ENCODE measurements at regions not wholly inside any gene's neighbourhood (a gene's known extent, or its start where the extent isn't known, plus 50 kb on each side); places are given as distances from the start of the nearest gene placed in this dataset.

- H3K4me3 ChIP-seq (ENCODE audit: control insufficient read depth in 2 of 3, extremely low read depth in 1 of 3, insufficient read depth in 2 of 3, low read depth in 1 of 3, low read length in 3 of 3): no peak overlapping the region
- H3K9ac ChIP-seq (ENCODE audit: control insufficient read depth, extremely low read depth, insufficient read depth, low read length): no peak overlapping the region
- FAIRE-seq (no peak), DNase-seq (ENCODE audit: low read depth, low spot score) (no peak)
- H3K27ac ChIP-seq (ENCODE audit: control insufficient read depth, insufficient read depth, low read length): no peak overlapping the region
- TF ChIP-seq EZH2 (IDR thresholded peaks at IDR 0.05; ENCODE audit: low read length): no peak
- TF ChIP-seq, protein P1, sequence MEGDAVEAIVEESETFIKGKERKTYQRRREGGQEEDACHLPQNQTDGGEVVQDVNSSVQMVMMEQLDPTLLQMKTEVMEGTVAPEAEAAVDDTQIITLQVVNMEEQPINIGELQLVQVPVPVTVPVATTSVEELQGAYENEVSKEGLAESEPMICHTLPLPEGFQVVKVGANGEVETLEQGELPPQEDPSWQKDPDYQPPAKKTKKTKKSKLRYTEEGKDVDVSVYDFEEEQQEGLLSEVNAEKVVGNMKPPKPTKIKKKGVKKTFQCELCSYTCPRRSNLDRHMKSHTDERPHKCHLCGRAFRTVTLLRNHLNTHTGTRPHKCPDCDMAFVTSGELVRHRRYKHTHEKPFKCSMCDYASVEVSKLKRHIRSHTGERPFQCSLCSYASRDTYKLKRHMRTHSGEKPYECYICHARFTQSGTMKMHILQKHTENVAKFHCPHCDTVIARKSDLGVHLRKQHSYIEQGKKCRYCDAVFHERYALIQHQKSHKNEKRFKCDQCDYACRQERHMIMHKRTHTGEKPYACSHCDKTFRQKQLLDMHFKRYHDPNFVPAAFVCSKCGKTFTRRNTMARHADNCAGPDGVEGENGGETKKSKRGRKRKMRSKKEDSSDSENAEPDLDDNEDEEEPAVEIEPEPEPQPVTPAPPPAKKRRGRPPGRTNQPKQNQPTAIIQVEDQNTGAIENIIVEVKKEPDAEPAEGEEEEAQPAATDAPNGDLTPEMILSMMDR (optimal IDR thresholded peaks at IDR 0.05 in 1 of 3, IDR thresholded peaks at IDR 0.05 in 1 of 3, conservative IDR thresholded peaks at IDR 0.05 in 1 of 3; ENCODE audit: extremely low read depth in 1 of 3, insufficient read depth in 2 of 3, low read length in 3 of 3): no peak
- H3K4me2 ChIP-seq (ENCODE audit: control insufficient read depth, extremely low read depth, insufficient read depth, low read depth, low read length): no peak overlapping the region
- H3K79me2 ChIP-seq (ENCODE audit: control insufficient read depth, insufficient read depth, low read length): no peaks in the 10 kb centered on the region
- dilution Hi-C loops (cut with MboI; ENCODE audit: extremely low pct_ligation_motif_present, low sequenced_read_pairs): no loop called here
- no peaks in the 10 kb centered on the region for H4K20me1 ChIP-seq (ENCODE audit: control insufficient read depth, extremely low read depth, insufficient read depth, low read length)
- H2AFZ ChIP-seq (ENCODE audit: control insufficient read depth, low read length): no peak overlapping the region
- H3K9me1 ChIP-seq (ENCODE audit: control insufficient read depth, extremely low read depth, insufficient read depth, low read length): no peaks in the 10 kb centered on the region
- no peaks in the 10 kb centered on the region for H3K27me3 ChIP-seq (ENCODE audit: control insufficient read depth, extremely low read depth, insufficient read depth, low read length)
- H3K9me3 ChIP-seq (ENCODE audit: control insufficient read depth, low read depth, low read length): no peaks in the 10 kb centered on the region
- no peaks in the 10 kb centered on the region for H3K4me1 ChIP-seq (ENCODE audit: control insufficient read depth, extremely low read depth, insufficient read depth, low read length)
- H3K36me3 ChIP-seq (ENCODE audit: control insufficient read depth in 2 of 2, extremely low read depth in 1 of 2, insufficient read depth in 2 of 2, low read length in 2 of 2): no peaks in the 10 kb centered on the region
These were observed 203.5 kb upstream of the RMST start for GRCh38 chr12:97259098-97259497.

- H3K9ac ChIP-seq (ENCODE audit: control insufficient read depth, extremely low read depth, insufficient read depth, low read length): no peak overlapping the region
- no peak for DNase-seq (ENCODE audit: low read depth, low spot score)
- no peak overlapping the region for H3K4me3 ChIP-seq (ENCODE audit: control insufficient read depth in 2 of 3, extremely low read depth in 1 of 3, insufficient read depth in 2 of 3, low read depth in 1 of 3, low read length in 3 of 3)
- H3K4me2 ChIP-seq (ENCODE audit: control insufficient read depth, extremely low read depth, insufficient read depth, low read depth, low read length): no peak overlapping the region
- TF ChIP-seq EZH2 (IDR thresholded peaks at IDR 0.05; ENCODE audit: low read length): no peak
- TF ChIP-seq, protein P1 (optimal IDR thresholded peaks at IDR 0.05 in 1 of 3, IDR thresholded peaks at IDR 0.05 in 1 of 3, conservative IDR thresholded peaks at IDR 0.05 in 1 of 3; ENCODE audit: extremely low read depth in 1 of 3, insufficient read depth in 2 of 3, low read length in 3 of 3): no peak
- no peak overlapping the region for H3K27ac ChIP-seq (ENCODE audit: control insufficient read depth, insufficient read depth, low read length)
- no peaks in the 10 kb centered on the region for H3K27me3 ChIP-seq (ENCODE audit: control insufficient read depth, extremely low read depth, insufficient read depth, low read length)
- H3K9me3 ChIP-seq (ENCODE audit: control insufficient read depth, low read depth, low read length): no peaks in the 10 kb centered on the region
- H3K4me1 ChIP-seq (ENCODE audit: control insufficient read depth, extremely low read depth, insufficient read depth, low read length): no peaks in the 10 kb centered on the region
- no peaks in the 10 kb centered on the region for H3K36me3 ChIP-seq (ENCODE audit: control insufficient read depth in 2 of 2, extremely low read depth in 1 of 2, insufficient read depth in 2 of 2, low read length in 2 of 2)
- no peaks in the 10 kb centered on the region for H3K79me2 ChIP-seq (ENCODE audit: control insufficient read depth, insufficient read depth, low read length)
- no peak overlapping the region for H2AFZ ChIP-seq (ENCODE audit: control insufficient read depth, low read length)
- H4K20me1 ChIP-seq (ENCODE audit: control insufficient read depth, extremely low read depth, insufficient read depth, low read length): no peaks in the 10 kb centered on the region
- dilution Hi-C loops (cut with MboI; ENCODE audit: extremely low pct_ligation_motif_present, low sequenced_read_pairs): no loop called here
- FAIRE-seq: no peak
- no peaks in the 10 kb centered on the region for H3K9me1 ChIP-seq (ENCODE audit: control insufficient read depth, extremely low read depth, insufficient read depth, low read length)
These were observed 201.8 kb upstream of the RMST start for GRCh38 chr12:97260786-97261185.
